Gastrocnemius medialis (tissue), 4 donors: ENCODE measurements at regions not wholly inside any gene's neighbourhood (a gene's known extent, or its start where the extent isn't known, plus 50 kb on each side); places are given as distances from the start of the nearest gene placed in this dataset.
A peak's percentile ranks its signal among the peaks of the same experiment; 100 is the strongest.
"Not testable (repeated sequence)": the region's sequence is repeated elsewhere in the genome, so short reads cannot be mapped to it uniquely, and the experiment has no call there.

Experiments
- ATAC-seq, 2 donors: fragments of 150-250 bp; one replicate each; pipeline ENCODE4 v1.9.1; 2016
- DNase-seq, 2 donors: peaks; one replicate each; pipeline ENCODE4 v3.0.0-alpha.2; 2019
- H3K27ac ChIP-seq, 4 donors: fragments of 200-600 bp; sonication (generic); 1 replicate in 1 of 4; 2 replicates in 3 of 4; pipeline ENCODE4 v1.5.1; 2016 to 2018; ENCODE audit warnings: mild to moderate bottlenecking in 2 of 4, moderate library complexity in 1 of 4
- H3K27me3 ChIP-seq, 3 donors: fragments of 200-600 bp; sonication (generic) in 2 of 3; 1 replicate in 1 of 3; 2 replicates in 2 of 3; pipeline versions ENCODE4 v1.5.1 to v1.6.0; 2016 to 2019; ENCODE audit warnings: mild to moderate bottlenecking in 1 of 3, moderate library complexity in 1 of 3
- H3K36me3 ChIP-seq, 2 donors: fragments of 200-600 bp; sonication (generic) in 1 of 2; one replicate each; pipeline ENCODE4 v1.5.1; 2017 to 2018
- H3K4me1 ChIP-seq, 2 donors: fragments of 200-600 bp; sonication (generic) in 1 of 2; one replicate each; pipeline ENCODE4 v1.5.1; 2016 to 2017; ENCODE audit warnings: mild to moderate bottlenecking in 2 of 2
- H3K4me3 ChIP-seq, 4 donors: fragments of 200-600 bp; sonication (generic) in 3 of 4; 1 replicate in 1 of 4; 2 replicates in 3 of 4; pipeline ENCODE4 v1.5.1; 2016 to 2019; ENCODE audit warnings: mild to moderate bottlenecking in 2 of 4
- H3K9me3 ChIP-seq, 3 donors: fragments of 200-600 bp; sonication (generic) in 2 of 3; 1 replicate in 1 of 3; 2 replicates in 2 of 3; pipeline ENCODE4 v1.5.1; 2016 to 2019
- CTCF ChIP-seq, 5 experiments: fragments of 450-650 bp in 3 of 5; fragments of 200-600 bp in 2 of 5; sonication (generic) in 2 of 5; IDR thresholded peaks in 4 of 5; conservative IDR thresholded peaks in 1 of 5; 1 replicate in 4 of 5; 2 replicates in 1 of 5; pipeline ENCODE4 v1.5.1; 2016 to 2019; ENCODE audit warnings: antibody characterized with exemption in 5 of 5, mild to moderate bottlenecking in 3 of 5, moderate library complexity in 3 of 5
- POLR2A ChIP-seq, 2 donors: fragments of 450-650 bp; IDR thresholded peaks; one replicate each; pipeline ENCODE4 v1.6.1; 2017; ENCODE audit warnings: antibody characterized with exemption in 2 of 2, mild to moderate bottlenecking in 2 of 2, moderate library complexity in 2 of 2
- in situ Hi-C, 4 donors: fragments of 200-750 bp; cut with MboI; loops; one replicate each; pipeline versions ENCODE4 v1.15.0 to v1.8.0; 2017; ENCODE audit warnings: low sequenced_read_pairs in 4 of 4
- intact Hi-C: fragments of 100-400 bp; cut with DNase I; formaldehyde crosslinking; loops from one replicate; pipeline ENCODE4 v1.15.1; 2023; ENCODE audit warnings: low total_unique reads

- ATAC-seq, result no peak
- in situ Hi-C loops, result no loop called here
These were observed 164.7 kb upstream of the CCN2 start for GRCh38 chr6:132115714-132116366.

GRCh38 chr6:132114201-132114825 lies 163.1 kb upstream of the CCN2 start:
- in situ Hi-C loops, result no loop called here
- no peaks in the 10 kb centered on the region for H3K9me3 ChIP-seq
- H3K27me3 ChIP-seq, result no peaks in the 10 kb centered on the region
- no peaks in the 10 kb centered on the region for H3K36me3 ChIP-seq
- H3K27ac ChIP-seq, result no peak overlapping the region
- TF ChIP-seq CTCF (IDR thresholded peaks at IDR 0.05 in 4 of 5, conservative IDR thresholded peaks at IDR 0.05 in 1 of 5) (no peak), POLR2A (IDR thresholded peaks at IDR 0.05) (no peak)
- ATAC-seq, result no peak
- DNase-seq, result no peak
- intact Hi-C loops, result no loop called here
- H3K4me3 ChIP-seq, result no peak overlapping the region
- no peaks in the 10 kb centered on the region for H3K4me1 ChIP-seq

More at GRCh38 chr6:132115714-132116366, 164.7 kb upstream of the CCN2 start:
- Histone ChIP-seq H3K27ac (no peak overlapping the region), H3K27me3 (no peaks in the 10 kb centered on the region), H3K4me3 (peak overlapping the region in 2 of 4 donors; percentile 21 to 24), H3K36me3 (no peaks in the 10 kb centered on the region), H3K4me1 (no peaks in the 10 kb centered on the region), H3K9me3 (no peaks in the 10 kb centered on the region)
- intact Hi-C loops, result no loop called here
- TF ChIP-seq CTCF (IDR thresholded peaks at IDR 0.05 in 4 of 5, conservative IDR thresholded peaks at IDR 0.05 in 1 of 5), result no peak
- no peak for DNase-seq

DNA sequence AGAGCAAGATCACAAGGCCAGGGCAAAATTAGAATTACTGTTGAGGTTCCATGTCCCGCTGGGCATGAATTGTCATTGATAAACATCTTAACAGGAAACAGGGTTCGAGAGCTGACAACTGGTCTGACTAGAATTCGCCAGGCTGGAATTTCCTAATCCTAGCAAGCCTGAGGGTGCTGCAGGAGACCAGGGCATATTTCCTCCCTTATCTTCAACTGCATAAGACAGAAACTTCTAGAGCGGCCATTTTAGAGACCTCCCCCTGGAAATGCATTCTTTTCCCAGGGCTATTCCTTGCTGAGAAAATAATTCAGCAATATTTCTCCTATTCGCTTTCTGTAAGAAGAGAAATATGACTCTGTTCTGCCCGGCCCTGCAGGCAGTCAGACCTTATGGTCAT lies 158.6 kb upstream of the CCN2 start:
- H3K27ac ChIP-seq, DNase-seq, H3K9me3 ChIP-seq, ATAC-seq, H3K36me3 ChIP-seq, intact Hi-C loops, H3K4me3 ChIP-seq, H3K4me1 ChIP-seq, H3K27me3 ChIP-seq, in situ Hi-C loops: not testable (repeated sequence)

DNA sequence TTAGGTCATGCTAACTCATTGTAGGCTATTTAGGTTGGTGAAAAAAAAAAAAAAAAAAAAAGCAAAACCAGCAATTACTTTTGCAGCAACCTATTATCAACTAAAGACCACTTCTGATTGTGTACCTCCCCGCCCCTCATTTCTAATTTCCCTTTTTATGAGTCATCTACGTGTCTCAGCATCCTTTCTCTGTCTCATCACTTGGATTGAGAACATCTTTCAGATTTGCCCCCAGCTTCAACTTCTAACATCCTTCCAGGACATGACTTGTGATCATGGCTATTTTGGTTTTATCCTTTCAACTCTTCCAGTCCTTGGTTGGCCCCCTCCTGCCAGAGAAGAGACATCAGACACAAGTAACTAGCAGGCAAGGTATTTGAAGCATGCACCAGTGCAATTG lies 156.7 kb upstream of the CCN2 start:
- Histone ChIP-seq H3K27me3 (no peaks in the 10 kb centered on the region), H3K4me3 (no peak overlapping the region), H3K4me1 (no peaks in the 10 kb centered on the region), H3K27ac (no peak overlapping the region), H3K36me3 (no peaks in the 10 kb centered on the region), H3K9me3 (no peaks in the 10 kb centered on the region)
- no peak for TF ChIP-seq CTCF (IDR thresholded peaks at IDR 0.05 in 4 of 5, conservative IDR thresholded peaks at IDR 0.05 in 1 of 5)
- no peak for TF ChIP-seq POLR2A (IDR thresholded peaks at IDR 0.05)
- intact Hi-C loops, result no loop called here
- in situ Hi-C loops, result no loop called here
- DNase-seq (no peak), ATAC-seq (no peak)

DNA sequence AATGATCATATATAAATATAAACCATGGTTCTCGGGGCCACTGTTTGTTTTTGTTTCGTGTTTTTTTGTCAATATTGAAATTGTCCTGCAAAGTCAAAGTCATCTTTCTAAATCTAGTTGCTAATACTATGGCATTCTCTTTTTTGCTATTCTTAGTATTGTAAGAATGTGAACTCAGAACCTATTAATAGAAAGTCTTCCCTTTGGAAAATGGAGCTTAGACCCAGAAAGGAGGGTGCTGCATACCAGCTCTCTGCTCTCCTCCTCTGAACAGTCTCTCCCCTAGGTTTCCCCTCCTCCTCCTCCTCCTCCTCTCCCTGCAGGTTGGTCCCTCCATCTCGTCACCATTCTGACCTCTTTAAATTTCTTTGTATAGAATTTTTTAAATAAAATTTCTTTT lies 150.4 kb upstream of the CCN2 start:
- no peaks in the 10 kb centered on the region for H3K9me3 ChIP-seq
- no peak overlapping the region for H3K4me3 ChIP-seq
- peaks cover 0 to 6% of the 10 kb centered on the region in 2 donors for H3K4me1 ChIP-seq
- DNase-seq (no peak), ATAC-seq (no peak)
- TF ChIP-seq POLR2A (IDR thresholded peaks at IDR 0.05), result no peak
- TF ChIP-seq CTCF (IDR thresholded peaks at IDR 0.05 in 4 of 5, conservative IDR thresholded peaks at IDR 0.05 in 1 of 5), result no peak
- no peaks in the 10 kb centered on the region for H3K27me3 ChIP-seq
- intact Hi-C loops, result no loop called here
- no peaks in the 10 kb centered on the region for H3K36me3 ChIP-seq
- no peak overlapping the region for H3K27ac ChIP-seq
- in situ Hi-C loops, result no loop called here
